Glutamatergic neuron (in vitro differentiated cells): ENCODE measurements at regions not wholly inside any gene's neighbourhood (a gene's known extent, or its start where the extent isn't known, plus 50 kb on each side); places are given as distances from the start of the nearest gene placed in this dataset.

Experiments
- DNase-seq: peaks from one replicate; pipeline ENCODE4 v3.0.0; 2022
- H3K27ac Mint-ChIP-seq: one replicate; pipeline ENCODE4 v1.8.0; 2020; ENCODE audit warnings: mild to moderate bottlenecking, mixed read lengths, inconsistent platforms; ENCODE audit not compliant: unreplicated experiment
- H3K27me3 Mint-ChIP-seq: one replicate; pipeline ENCODE4 v1.8.0; 2020; ENCODE audit warnings: mild to moderate bottlenecking, moderate library complexity, mixed read lengths, inconsistent platforms; ENCODE audit not compliant: unreplicated experiment
- H3K36me3 Mint-ChIP-seq: one replicate; pipeline ENCODE4 v1.8.0; 2020; ENCODE audit warnings: mild to moderate bottlenecking, mixed read lengths, inconsistent platforms; ENCODE audit not compliant: unreplicated experiment
- H3K4me1 Mint-ChIP-seq: one replicate; pipeline ENCODE4 v1.8.0; 2020; ENCODE audit warnings: mild to moderate bottlenecking, low read depth, mixed read lengths, inconsistent platforms; ENCODE audit not compliant: unreplicated experiment
- H3K4me3 Mint-ChIP-seq: one replicate; pipeline ENCODE4 v1.8.0; 2020; ENCODE audit warnings: mild to moderate bottlenecking, mixed read lengths, inconsistent platforms; ENCODE audit not compliant: unreplicated experiment
- H3K9me3 Mint-ChIP-seq: one replicate; pipeline ENCODE4 v1.8.0; 2020; ENCODE audit warnings: mild to moderate bottlenecking, moderate library complexity, mixed read lengths, inconsistent platforms; ENCODE audit not compliant: unreplicated experiment
- TF ChIP-seq, protein P1 (sequence below): fragments of 200-600 bp; sonication (generic); IDR thresholded peaks from one replicate; pipeline ENCODE4 v1.5.0; 2021; ENCODE audit not compliant: partially characterized antibody, unreplicated experiment

DNA sequence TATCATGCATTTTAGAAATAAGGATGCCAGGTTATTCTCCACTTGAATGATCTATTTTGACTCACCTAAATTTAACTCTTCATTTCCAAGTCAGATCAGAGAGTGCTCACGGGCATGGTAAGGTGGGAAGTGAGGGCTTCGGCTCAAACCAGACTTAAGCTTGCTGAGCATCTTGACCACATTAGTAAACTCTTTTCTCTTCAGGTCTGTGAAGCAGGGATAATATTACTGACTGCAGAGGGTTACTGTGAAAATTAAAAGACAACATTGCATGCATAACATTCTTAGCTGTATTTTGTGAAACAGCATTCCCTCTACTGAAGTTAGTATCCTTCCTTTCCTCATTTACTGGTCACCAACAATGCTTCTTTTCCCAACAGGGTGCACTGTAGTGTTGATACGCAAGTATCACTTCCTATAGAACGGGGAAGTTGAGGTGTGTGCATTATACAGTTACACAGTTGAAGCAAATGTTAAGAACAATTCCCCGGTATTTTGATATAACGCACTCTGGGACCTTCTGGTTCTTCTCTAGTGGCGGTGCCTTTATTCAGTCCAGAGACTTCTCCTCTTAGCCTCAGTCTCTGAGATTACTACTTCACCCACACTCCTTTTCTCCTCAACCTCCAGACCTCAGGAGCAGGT is 74.1 kb upstream of the MNS1 start:
- Mint-ChIP-seq H3K27ac (no peak overlapping the region), H3K36me3 (peaks cover 5% of the 10 kb centered on the region)
- TF ChIP-seq, protein P1, sequence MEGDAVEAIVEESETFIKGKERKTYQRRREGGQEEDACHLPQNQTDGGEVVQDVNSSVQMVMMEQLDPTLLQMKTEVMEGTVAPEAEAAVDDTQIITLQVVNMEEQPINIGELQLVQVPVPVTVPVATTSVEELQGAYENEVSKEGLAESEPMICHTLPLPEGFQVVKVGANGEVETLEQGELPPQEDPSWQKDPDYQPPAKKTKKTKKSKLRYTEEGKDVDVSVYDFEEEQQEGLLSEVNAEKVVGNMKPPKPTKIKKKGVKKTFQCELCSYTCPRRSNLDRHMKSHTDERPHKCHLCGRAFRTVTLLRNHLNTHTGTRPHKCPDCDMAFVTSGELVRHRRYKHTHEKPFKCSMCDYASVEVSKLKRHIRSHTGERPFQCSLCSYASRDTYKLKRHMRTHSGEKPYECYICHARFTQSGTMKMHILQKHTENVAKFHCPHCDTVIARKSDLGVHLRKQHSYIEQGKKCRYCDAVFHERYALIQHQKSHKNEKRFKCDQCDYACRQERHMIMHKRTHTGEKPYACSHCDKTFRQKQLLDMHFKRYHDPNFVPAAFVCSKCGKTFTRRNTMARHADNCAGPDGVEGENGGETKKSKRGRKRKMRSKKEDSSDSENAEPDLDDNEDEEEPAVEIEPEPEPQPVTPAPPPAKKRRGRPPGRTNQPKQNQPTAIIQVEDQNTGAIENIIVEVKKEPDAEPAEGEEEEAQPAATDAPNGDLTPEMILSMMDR, result no peak

DNA sequence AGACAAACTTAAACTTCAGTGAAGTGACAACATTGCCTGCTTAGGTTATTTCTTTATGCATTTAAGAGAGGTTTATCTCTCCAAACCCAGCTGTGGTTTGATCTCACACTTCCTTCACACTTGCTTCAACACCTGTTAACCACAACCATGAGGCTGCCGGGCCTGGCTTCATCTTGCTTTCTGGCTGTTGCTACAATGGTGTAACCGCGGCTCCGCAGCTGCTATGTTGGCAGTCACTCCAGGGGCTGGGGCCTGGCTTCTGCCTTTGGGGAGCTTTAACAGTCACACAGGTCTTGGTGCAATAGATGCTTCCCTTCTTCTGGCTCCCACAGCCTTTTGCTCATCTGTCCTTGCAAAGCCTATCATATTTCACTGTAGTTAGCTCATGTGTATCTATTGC is 72.9 kb upstream of the MNS1 start:
- H3K4me1 Mint-ChIP-seq, result peaks cover 8% of the 10 kb centered on the region
- peaks cover 4% of the 10 kb centered on the region for H3K9me3 Mint-ChIP-seq
- no peak overlapping the region for H3K4me3 Mint-ChIP-seq
- H3K27me3 Mint-ChIP-seq, result no peaks in the 10 kb centered on the region
- H3K27ac Mint-ChIP-seq, result no peak overlapping the region
- no peak for DNase-seq
- H3K36me3 Mint-ChIP-seq, result no peaks in the 10 kb centered on the region
- TF ChIP-seq, protein P1, result no peak

More for the DNA sequence above, 74.1 kb upstream of the MNS1 start:
- no peak overlapping the region for H3K4me3 Mint-ChIP-seq
- no peak for DNase-seq
- peaks cover 4% of the 10 kb centered on the region for H3K4me1 Mint-ChIP-seq
- H3K27me3 Mint-ChIP-seq, result no peaks in the 10 kb centered on the region
- H3K9me3 Mint-ChIP-seq, result peaks cover 6% of the 10 kb centered on the region

DNA sequence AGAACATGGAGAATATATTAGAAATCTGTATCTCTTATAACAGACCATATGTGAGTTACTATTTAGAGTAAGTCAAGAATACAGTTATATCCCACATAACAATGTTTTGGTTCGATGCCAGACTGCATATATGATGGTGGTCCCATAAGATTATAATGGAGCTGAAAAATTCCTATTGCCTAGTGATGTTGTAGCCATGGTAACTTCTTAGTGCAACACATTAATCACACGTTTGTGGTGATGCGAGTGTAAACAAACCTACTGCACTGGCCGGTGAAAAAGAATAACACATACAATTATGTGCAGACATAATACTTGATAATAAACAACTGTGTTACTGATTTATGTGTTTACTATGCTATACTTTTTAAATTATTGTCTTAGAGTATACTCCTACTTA is 69.8 kb upstream of the MNS1 start:
- peaks cover 3% of the 10 kb centered on the region for H3K9me3 Mint-ChIP-seq
- DNase-seq, result no peak
- H3K4me1 Mint-ChIP-seq, result peaks cover 8% of the 10 kb centered on the region
- H3K4me3 Mint-ChIP-seq, result no peak overlapping the region
- no peaks in the 10 kb centered on the region for H3K36me3 Mint-ChIP-seq
- no peak overlapping the region for H3K27ac Mint-ChIP-seq
- TF ChIP-seq, protein P1, result no peak
- no peaks in the 10 kb centered on the region for H3K27me3 Mint-ChIP-seq

DNA sequence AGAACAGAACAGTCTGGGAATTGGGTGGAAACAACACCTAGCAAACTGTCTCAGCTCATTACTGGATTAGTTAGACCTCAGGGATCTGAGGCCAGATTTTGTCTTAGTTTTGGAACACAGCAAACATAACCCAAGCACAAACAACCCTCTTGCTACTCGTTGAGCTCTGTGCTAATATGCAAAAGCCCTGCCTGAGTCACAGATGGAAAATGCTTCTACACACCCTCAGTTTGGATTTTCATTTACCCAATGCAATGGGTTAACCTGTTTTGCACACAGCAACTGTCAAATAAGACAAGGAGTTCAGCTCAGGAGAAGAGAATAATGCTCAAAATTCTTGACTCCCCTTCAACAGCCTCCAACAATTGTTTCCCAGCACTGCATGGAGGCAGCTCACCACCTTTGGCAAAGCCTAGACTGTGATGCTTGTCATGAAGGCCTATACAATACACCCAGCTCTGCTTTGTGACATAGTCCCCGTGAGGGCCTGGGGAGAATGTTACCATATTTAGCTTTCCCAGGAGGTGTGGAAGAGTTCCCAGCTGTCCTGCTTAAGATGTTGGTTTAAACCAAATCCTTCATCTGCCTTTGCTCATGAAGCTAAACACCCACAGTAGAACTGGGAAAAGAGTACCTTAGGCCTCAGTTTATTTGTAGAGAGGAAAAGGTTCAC is 68.9 kb upstream of the MNS1 start:
- Mint-ChIP-seq H3K9me3 (peaks cover 3% of the 10 kb centered on the region), H3K4me1 (peaks cover 8% of the 10 kb centered on the region), H3K4me3 (no peak overlapping the region), H3K27me3 (no peaks in the 10 kb centered on the region), H3K36me3 (no peaks in the 10 kb centered on the region), H3K27ac (no peak overlapping the region)
- DNase-seq, result no peak
- TF ChIP-seq, protein P1, result no peak
